Endothelial cell (in vitro differentiated cells): ENCODE measurements at regions not wholly inside any gene's neighbourhood (a gene's known extent, or its start where the extent isn't known, plus 50 kb on each side); places are given as distances from the start of the nearest gene placed in this dataset.

ENCODE experiments used
- DNase-seq: peaks from one replicate; pipeline ENCODE4 v3.0.0; 2021; ENCODE audit warnings: low spot score
- H3K27ac Mint-ChIP-seq: one replicate; pipeline ENCODE4 v1.8.0; 2021; ENCODE audit warnings: mixed read lengths, inconsistent platforms; ENCODE audit not compliant: unreplicated experiment
- H3K27me3 Mint-ChIP-seq: one replicate; pipeline ENCODE4 v1.8.0; 2021; ENCODE audit warnings: mild to moderate bottlenecking, moderate library complexity, mixed read lengths, inconsistent platforms; ENCODE audit not compliant: unreplicated experiment
- H3K36me3 Mint-ChIP-seq: one replicate; pipeline ENCODE4 v1.8.0; 2021; ENCODE audit warnings: mild to moderate bottlenecking, low read depth, mixed read lengths, inconsistent platforms; ENCODE audit not compliant: unreplicated experiment
- H3K4me1 Mint-ChIP-seq: one replicate; pipeline ENCODE4 v1.8.0; 2021; ENCODE audit warnings: mild to moderate bottlenecking, mixed read lengths, inconsistent platforms; ENCODE audit not compliant: unreplicated experiment
- H3K4me3 Mint-ChIP-seq: one replicate; pipeline ENCODE4 v1.8.0; 2021; ENCODE audit warnings: mild to moderate bottlenecking, mixed read lengths, inconsistent platforms; ENCODE audit not compliant: unreplicated experiment
- H3K9me3 Mint-ChIP-seq: one replicate; pipeline ENCODE4 v1.8.0; 2021; ENCODE audit warnings: mixed read lengths, inconsistent platforms; ENCODE audit not compliant: unreplicated experiment
- TF ChIP-seq, protein P1 (sequence below): fragments of 200-600 bp; sonication (generic); IDR thresholded peaks from one replicate; pipeline ENCODE4 v1.5.0; 2021; ENCODE audit warnings: antibody characterized with exemption; ENCODE audit not compliant: unreplicated experiment

DNA sequence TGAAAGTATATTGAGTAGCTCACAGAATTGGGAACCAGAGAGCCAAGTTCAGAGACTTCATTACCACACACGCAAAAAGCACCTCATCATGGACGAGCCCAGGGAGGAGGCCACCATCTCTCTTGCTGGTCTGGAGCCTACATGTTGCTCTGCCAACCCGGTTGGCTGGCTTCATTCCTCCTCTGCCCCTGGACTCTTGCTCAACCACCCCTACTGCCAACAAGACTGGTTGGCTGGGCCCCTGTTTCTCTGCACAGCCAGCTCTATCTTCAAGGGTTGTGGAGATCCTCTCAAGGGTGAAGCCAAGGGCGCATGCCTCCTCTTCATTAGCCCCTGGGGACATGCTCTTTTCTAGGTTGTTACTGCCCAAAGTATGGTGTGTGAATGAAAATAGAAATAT, 142.7 kb downstream of the JCAD start:
- Mint-ChIP-seq H3K4me1 (no peaks in the 10 kb centered on the region), H3K4me3 (no peak overlapping the region), H3K36me3 (no peaks in the 10 kb centered on the region), H3K27me3 (no peaks in the 10 kb centered on the region), H3K27ac (no peak overlapping the region), H3K9me3 (no peaks in the 10 kb centered on the region)
- DNase-seq, result no peak
- TF ChIP-seq, protein P1, sequence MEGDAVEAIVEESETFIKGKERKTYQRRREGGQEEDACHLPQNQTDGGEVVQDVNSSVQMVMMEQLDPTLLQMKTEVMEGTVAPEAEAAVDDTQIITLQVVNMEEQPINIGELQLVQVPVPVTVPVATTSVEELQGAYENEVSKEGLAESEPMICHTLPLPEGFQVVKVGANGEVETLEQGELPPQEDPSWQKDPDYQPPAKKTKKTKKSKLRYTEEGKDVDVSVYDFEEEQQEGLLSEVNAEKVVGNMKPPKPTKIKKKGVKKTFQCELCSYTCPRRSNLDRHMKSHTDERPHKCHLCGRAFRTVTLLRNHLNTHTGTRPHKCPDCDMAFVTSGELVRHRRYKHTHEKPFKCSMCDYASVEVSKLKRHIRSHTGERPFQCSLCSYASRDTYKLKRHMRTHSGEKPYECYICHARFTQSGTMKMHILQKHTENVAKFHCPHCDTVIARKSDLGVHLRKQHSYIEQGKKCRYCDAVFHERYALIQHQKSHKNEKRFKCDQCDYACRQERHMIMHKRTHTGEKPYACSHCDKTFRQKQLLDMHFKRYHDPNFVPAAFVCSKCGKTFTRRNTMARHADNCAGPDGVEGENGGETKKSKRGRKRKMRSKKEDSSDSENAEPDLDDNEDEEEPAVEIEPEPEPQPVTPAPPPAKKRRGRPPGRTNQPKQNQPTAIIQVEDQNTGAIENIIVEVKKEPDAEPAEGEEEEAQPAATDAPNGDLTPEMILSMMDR, result no peak

DNA sequence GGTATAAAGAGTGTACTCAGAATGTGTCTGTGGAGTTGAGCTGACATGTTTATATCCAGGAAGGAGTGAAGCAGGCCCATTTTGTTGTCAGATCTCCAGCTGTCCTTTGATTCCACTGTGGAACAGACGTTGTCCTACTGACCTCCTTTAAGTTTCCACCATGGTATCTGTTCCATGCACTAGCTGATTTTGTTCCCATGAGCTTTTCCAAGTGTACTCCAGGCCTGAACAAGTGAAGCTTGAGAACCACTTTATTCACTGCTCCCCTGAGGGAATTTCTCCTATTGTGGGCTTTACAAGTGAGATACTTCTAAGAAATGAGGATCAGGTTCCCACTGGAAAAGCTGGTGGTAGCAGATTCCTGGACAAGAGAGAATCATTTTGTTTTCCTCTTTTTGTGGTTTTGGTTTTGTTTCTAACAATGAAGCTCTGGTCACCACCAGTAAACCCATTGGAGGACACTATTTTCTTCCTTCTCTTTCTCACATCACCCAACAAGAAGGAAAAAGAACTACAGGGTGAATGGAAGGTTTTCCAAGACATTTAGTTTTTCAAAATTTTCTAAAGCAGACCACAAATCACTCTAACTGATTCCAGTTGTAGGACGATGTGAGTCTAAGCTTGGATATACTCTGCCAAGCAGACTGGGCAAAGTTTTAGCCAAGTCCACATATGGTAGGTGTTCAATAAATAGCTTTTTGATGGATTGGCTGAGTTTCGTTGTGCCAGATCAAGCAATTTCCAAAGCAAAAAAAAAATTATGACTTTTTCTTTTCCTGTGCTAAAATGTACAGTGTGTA, 144.2 kb downstream of the JCAD start:
- Mint-ChIP-seq H3K4me1 (no peaks in the 10 kb centered on the region), H3K4me3 (no peak overlapping the region), H3K9me3 (no peaks in the 10 kb centered on the region), H3K27ac (no peak overlapping the region), H3K36me3 (no peaks in the 10 kb centered on the region), H3K27me3 (no peaks in the 10 kb centered on the region)
- TF ChIP-seq, protein P1, result no peak
- DNase-seq, result no peak

DNA sequence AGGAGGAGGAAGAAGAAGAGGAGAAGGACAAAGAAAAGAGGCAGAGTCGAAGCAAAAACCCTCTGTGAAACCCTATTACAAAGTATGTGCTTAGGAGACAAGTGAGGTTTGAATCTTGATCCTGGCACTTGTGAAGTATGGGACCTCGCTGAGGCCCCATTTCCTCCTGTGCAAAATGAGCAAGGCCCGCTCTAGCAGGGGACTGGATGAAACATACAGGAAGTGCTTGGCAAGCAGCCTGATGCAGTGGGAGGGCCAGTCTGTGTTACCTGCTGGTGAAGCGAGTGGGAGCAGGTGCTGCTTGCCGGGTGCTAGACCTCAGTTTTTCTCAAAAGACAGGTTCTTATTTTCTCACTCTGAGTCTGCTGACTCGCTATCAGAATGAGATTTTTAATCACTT, 150.4 kb downstream of the JCAD start:
- Mint-ChIP-seq H3K4me1 (peaks cover 9% of the 10 kb centered on the region), H3K4me3 (no peak overlapping the region), H3K9me3 (no peaks in the 10 kb centered on the region), H3K27me3 (peaks cover 2% of the 10 kb centered on the region), H3K27ac (no peak overlapping the region), H3K36me3 (no peaks in the 10 kb centered on the region)
- DNase-seq, result no peak
- TF ChIP-seq, protein P1, result no peak

GRCh38 chr10:29900865-29901264, 158.5 kb downstream of the JCAD start:
- no peak overlapping the region for H3K4me3 Mint-ChIP-seq
- DNase-seq, result no peak

More at GRCh38 chr10:29900865-29901264, 158.5 kb downstream of the JCAD start:
- H3K9me3 Mint-ChIP-seq, result no peaks in the 10 kb centered on the region
- H3K27ac Mint-ChIP-seq, result no peak overlapping the region
- no peaks in the 10 kb centered on the region for H3K36me3 Mint-ChIP-seq
- TF ChIP-seq, protein P1, result no peak
- H3K27me3 Mint-ChIP-seq, result no peaks in the 10 kb centered on the region
- no peaks in the 10 kb centered on the region for H3K4me1 Mint-ChIP-seq
